Hypothalamus (tissue), 51 donors: ENCODE measurements at regions not wholly inside any gene's neighbourhood (a gene's known extent, or its start where the extent isn't known, plus 50 kb on each side); places are given as distances from the start of the nearest gene placed in this dataset.

Experiments
- DNase-seq, 51 donors: peaks; one replicate each; lab custom pipeline; 2025; lab: John Stamatoyannopoulos, UW

- DNase-seq: no peak
Observed at GRCh38 chr2:15731889-15732271, 140.2 kb downstream of the DDX1 start.

- DNase-seq: no peak
Observed at GRCh38 chr2:15732341-15733077, 140.8 kb downstream of the DDX1 start.

GRCh38 chr2:15733867-15734673, 142.4 kb downstream of the DDX1 start:
- DNase-seq: peak in 1 of 51 donors; percentile 33

GRCh38 chr2:15734674-15735483, 143.2 kb downstream of the DDX1 start:
- no peak for DNase-seq

- DNase-seq: no peak
Observed at GRCh38 chr2:15735484-15736326, 144.0 kb downstream of the DDX1 start.

GRCh38 chr2:15736396-15737180, 144.9 kb downstream of the DDX1 start:
- DNase-seq: no peak

- no peak for DNase-seq
Observed at GRCh38 chr2:15737314-15738224, 145.9 kb downstream of the DDX1 start.

- no peak for DNase-seq
Observed at GRCh38 chr2:15738225-15738546, 146.5 kb downstream of the DDX1 start.

- no peak for DNase-seq
Observed at GRCh38 chr2:15738943-15739342, 147.3 kb downstream of the DDX1 start.

- DNase-seq: no peak
Observed at GRCh38 chr2:15744820-15745219, 153.2 kb downstream of the DDX1 start.

- DNase-seq: no peak
Observed at GRCh38 chr2:15745350-15745749, 153.7 kb downstream of the DDX1 start.

GRCh38 chr2:15745907-15746702, 154.4 kb downstream of the DDX1 start:
- DNase-seq: no peak

GRCh38 chr2:15746703-15747550, 155.3 kb downstream of the DDX1 start:
- no peak for DNase-seq

- DNase-seq: no peak
Observed at GRCh38 chr2:15747603-15748471, 156.2 kb downstream of the DDX1 start.

- DNase-seq: peak in 1 of 51 donors; percentile 9
Observed at GRCh38 chr2:15748736-15749323, 157.2 kb downstream of the DDX1 start.
